HG02678 (cell line): ENCODE measurements at regions not wholly inside any gene's neighbourhood (a gene's known extent, or its start where the extent isn't known, plus 50 kb on each side); places are given as distances from the start of the nearest gene placed in this dataset.

Source experiments
- ATAC-seq: cut with Tn5 transposase; IDR thresholded peaks from one replicate; pipeline ENCODE4 v1.9.1; 2021; ENCODE audit warnings: mild to moderate bottlenecking, moderate library complexity; ENCODE audit not compliant: unreplicated experiment

DNA sequence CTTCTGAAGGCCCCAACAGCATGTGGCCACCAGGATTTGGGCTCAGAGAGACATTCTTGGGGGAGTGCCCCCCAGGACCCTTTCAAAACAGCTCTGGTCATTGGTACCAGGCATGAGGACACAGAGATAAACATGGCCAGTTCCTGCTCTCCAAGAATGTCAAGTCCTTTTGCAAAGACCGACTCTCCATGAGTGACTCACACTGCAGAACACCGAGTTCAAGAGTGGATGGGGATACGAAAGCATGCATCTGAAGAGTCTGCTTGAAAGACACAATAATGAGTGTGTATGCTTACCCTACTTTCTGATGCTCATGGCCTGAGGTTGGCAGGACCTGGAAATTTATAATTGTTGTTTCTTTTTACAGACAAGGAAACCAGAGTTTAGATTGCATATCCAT, 450.6 kb downstream of the TSN start:
- no peak for ATAC-seq

DNA sequence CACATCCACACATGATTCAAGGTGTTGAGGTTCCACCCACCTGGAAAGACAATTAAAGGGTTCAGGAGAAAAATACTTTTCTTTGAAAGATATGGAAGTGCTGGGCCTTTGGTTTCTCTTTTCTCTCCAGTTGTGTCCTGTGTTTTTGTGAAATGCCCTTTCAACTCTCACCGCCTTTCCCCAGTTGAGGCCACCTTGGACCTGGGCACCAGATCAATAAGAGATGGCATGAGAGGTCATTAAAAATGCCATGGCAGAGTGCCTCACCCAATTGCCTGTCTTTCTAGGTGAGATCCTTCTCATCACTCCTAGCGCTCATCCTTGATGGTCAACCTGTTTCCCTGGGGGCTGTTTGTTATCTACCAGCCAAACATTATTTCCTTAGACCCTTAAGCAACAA, 453.9 kb downstream of the TSN start:
- no peak for ATAC-seq

DNA sequence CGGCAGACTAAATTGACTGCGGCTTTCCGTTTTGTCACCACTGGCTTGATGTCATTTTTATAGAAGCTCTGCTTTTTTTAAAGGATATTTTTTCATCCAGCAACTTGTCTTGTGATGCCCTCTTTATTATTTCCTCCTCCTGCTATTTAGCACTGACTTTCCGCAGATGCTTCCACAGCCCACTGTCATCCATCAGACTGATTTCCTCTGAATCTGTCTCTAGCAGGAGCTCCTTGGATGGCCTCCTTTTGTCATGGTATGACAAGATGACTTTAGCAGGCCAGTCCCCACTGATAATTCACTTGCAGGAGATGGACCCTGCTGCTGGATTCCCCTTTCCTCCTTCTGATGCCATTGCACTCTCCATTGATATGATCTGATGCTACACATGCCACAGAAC, 454.6 kb downstream of the TSN start:
- ATAC-seq: no peak

DNA sequence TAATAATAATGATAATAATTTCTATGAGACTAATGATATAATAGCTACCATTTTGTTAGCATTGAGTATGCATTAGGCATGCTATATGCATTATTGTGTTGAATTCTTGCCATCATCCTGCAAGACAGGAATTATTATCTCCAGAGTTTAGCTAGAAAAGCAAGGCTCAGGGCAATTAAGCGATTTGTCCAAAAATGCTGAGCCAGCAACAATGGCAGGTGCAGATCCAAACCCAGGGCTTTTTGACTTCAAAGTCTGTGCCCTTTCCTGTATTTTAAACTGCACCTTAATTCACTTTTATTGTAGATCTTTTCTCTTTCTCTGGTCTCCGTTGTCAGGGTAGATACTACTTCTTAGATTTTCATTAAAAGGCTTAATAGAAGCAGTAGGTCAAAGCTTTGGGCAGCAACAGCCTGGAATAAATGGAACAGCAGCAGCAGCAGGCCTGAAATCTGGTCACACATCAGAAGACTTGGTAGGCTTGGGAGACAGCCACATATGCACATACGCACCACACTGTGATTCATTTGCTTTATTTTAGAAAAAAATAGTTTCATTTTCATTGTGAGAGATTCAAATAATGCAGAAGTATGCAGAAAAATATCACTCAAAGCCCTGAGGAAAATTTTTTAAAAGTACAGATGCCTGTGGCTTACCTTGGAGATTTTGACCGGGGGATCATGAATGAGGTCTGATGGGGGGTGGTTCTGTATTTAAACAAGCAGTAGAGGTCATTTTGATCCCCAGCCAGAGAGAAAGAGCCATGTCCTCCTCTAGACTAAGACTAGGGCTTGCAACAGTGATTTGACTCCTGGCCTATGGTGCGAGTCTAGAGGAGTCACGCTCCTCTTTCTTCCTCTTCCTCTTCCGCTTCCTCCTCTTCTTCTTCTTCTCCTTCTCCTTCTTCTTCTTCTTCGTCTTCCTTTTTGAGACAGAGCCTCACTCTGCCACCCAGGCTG, 455.7 kb downstream of the TSN start:
- ATAC-seq: peak; percentile 65

DNA sequence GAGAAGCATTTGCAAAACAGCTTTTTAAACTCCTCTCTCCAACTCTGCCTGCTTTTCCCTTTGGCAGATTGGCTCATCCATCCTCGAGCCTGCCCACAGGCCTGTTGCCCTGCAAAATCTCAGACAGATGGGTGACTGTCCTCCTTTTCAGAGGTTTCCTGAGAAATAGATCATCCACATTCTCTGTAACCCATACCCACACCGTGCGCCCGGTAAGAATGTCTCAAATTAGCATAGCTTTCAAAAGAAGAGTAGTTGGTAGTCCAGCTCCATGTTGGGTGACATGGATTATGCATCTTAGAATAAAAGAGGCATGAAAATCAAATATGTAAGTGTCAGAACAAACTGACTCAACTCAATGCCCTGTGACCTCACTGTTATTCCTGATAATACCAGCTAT, 457.9 kb downstream of the TSN start:
- no peak for ATAC-seq

DNA sequence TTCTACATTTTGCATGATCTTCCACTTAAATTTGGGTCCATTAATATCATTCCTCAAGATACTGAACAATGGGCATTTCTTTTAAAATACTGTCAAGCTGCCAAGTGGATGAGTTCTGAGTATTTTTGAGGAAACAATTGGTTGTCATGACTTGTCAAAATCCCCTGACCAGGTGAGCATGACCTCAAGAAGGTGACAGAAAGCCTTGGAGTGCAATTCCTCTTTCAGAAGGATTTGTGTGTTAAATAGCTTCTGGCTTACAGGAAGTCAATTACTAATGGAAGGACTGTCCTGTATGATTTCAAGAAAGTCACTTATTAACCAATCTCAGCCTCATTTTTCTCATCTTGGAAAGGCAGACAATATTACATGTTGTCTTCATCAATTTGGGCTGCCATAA, 460.6 kb downstream of the TSN start:
- ATAC-seq: no peak

DNA sequence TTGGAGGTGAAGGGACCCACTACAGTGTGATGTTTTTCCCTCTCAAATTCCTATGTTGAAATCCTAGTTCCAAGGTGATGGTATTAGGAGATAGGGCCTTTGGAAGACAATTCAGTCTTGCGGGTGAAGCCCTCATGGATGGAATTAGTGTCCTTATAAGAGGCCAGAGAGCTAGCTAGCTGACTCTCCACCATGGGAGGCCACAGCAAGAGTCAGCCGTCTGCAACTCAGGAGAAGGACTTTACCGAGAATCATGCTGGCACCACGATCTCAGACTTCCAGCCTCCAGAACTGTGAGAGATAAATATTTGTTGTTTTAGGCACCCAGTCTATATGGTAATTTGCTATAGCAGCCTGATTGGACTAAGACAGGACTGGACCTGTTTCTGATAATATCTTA, 461.4 kb downstream of the TSN start:
- ATAC-seq: no peak

DNA sequence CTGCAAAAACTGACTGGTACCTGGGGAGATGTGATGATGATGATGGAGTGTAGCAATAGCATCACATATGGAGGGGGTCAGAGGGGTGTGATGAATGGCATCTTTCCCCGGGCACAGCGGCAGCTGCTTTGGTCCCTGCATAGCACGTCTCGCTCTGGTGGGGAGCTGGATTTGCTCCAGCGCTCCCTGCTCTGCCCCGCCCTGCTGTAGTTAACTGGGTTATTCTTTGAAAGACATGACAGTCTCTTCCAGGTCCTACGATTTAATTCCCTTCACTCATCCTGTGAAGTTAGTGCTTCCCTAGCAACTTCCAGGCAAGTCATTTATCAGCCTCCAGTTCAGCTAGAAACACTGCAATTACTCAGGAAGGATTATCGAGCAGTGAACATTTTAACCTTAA, 463.1 kb downstream of the TSN start:
- ATAC-seq: no peak

DNA sequence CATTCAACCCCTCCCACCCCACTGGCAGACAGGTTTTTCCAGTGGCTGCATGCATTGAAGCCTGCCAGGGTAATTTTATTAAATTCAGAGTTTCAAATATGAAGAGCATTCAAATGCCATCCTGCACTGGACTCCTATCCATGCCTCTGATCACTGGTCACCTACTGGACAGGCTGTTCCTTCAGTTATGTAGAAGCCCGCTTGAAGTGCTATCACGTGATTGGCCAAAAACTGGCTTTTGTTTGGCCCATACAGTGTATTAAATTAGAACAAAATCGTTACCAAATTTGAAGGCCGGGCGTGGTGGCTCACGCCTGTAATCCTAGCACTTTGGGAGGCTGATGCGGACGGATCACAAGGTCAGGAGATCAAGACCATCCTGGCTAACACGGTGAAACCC, 464.1 kb downstream of the TSN start:
- no peak for ATAC-seq

DNA sequence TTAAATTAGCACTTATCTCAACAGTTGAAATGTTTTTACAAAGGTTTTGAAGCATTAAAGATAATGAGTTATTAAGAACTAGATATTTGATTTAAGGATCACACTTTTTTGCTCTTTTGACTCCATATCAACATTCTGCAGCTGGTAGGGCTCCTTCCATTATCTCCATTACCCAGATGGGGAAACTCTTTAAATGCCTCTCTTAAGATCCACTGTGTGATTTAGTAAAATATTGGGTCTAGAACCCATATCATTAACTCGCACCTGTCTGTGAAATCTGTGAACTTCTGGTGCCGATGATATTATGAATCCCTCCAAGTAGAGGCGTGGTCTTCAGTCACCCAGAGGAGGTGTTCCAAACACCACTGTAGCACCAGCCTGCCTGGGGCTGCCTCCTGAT, 466.2 kb downstream of the TSN start:
- no peak for ATAC-seq

- no peak for ATAC-seq
Observed at GRCh38 chr2:122231296-122231695, 475.8 kb downstream of the TSN start.

GRCh38 chr2:122233372-122233771, 477.9 kb downstream of the TSN start:
- no peak for ATAC-seq

GRCh38 chr2:122236152-122236874, 480.9 kb downstream of the TSN start:
- no peak for ATAC-seq

DNA sequence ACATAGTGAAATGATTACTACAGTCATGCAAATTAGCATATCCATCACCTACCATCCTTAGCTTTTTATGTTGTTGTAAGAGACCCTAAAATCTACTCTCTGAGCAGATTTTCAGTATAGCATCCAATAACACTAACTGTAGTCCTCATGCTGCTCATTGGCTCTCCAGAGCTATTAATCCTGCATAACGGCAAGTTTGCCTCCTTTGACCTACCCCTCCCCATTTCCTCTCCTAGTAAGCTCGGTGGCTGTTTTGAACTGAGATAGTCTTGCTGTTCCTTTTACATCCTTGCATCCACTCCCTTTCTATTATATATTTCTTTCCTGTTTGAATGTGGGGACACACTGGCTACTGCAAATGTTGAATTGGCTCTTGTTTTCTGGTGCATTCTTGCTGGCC, 481.5 kb downstream of the TSN start:
- ATAC-seq: no peak

DNA sequence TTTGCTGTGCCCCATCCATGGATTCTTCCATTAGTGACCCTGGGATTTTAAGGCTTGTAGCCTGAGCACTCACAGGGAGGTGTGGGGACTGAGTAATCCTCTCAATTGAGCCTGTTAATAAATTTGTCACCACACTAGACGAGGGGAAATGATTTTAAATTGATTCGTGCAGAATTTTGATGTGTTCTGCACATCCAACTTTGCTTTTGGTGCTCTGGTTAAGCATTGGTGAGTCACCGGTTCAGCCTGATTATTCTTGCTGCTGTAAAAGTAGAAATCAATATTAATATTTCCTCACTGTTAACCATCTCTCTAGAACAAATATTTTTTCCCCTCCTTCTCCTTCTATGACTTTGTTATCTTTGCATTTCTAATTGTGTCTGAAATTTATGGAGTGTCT, 482.0 kb downstream of the TSN start:
- ATAC-seq: no peak

- no peak for ATAC-seq
Observed at GRCh38 chr2:122238006-122238559, 482.6 kb downstream of the TSN start.

DNA sequence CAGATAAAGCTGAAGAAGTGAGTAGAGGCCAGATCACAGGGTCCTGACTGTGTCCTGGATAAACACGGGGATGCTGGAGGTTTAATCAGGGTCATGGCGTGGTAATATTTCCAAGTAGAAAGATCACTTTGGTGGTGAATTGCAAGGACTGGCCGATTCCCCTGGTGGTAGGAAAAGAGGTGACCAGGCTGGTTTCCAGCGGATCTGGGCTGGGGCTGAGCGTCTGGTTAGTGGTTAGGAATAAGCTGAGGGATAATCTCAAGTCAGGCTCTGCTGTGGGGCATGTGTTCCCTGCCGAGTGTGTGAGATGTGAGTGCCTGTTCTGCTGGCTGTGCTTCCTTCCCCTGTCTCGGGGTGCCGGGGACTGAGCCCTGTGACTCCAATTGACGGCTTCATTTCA, 484.0 kb downstream of the TSN start:
- ATAC-seq: no peak

- no peak for ATAC-seq
Observed at GRCh38 chr2:122244598-122245229, 489.3 kb downstream of the TSN start.

DNA sequence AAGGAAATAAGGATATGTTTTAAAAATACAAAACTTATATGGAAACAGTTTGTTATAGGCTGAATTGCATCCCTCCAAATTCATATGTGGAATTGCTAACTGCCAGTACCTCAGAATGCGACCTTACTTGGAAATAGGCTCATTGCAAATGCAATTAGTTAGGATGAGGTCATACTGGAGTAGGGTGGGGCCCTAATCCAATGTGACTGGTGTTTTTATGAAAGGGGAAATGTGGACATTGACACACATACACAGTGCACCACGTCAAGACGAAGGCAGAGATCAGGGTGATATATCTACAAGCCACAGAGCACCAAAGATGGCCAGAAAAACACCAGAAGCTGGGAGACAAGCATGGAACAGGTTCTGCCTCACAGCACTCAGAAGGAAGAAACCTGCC, 494.2 kb downstream of the TSN start:
- no peak for ATAC-seq

GRCh38 chr2:122251158-122251557, 495.7 kb downstream of the TSN start:
- no peak for ATAC-seq

- no peak for ATAC-seq
Observed at GRCh38 chr2:122251566-122251965, 496.1 kb downstream of the TSN start.
